Activated CD4-positive, alpha-beta T cell treated with anti-CD3 and anti-CD28 coated beads for 4 hours (primary cell): ENCODE measurements at regions not wholly inside any gene's neighbourhood (a gene's known extent, or its start where the extent isn't known, plus 50 kb on each side); places are given as distances from the start of the nearest gene placed in this dataset.

Source experiments
- DNase-seq, 2 donors: peaks; one replicate each; pipeline ENCODE4 v3.0.0-alpha.2; 2020

DNA sequence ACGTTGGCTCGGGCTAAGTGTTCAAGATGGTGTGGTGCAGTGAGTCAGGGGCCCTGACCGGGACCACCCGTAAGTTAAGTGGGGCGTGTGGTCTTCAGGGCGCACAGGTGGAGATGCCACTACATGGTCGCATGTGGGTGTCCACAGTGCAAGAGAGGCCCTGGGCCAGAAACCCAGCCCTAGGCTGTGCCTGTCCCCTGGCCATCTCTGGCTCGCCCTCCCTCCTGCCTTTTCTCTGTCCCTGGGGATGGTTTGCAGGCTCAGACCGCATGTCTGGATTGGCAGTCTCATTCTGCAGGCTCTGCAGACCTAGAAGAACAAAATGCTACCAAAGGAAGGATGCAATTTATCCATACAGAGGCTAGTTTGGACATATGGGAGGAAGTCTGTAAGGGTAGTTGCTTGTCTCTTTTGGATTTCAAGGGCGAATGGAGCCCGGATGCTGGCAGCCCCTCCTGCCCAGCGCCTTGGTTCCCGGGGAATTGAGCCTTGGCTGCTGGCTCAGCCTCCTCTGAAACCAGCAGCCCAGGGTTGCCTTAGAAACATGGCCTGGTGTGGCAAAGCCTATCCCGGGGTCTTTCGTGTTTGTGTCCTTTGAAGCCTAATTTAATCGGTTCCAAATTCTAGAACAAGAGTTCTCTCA lies 417.5 kb upstream of the HS6ST1 start:
- no peak for DNase-seq

DNA sequence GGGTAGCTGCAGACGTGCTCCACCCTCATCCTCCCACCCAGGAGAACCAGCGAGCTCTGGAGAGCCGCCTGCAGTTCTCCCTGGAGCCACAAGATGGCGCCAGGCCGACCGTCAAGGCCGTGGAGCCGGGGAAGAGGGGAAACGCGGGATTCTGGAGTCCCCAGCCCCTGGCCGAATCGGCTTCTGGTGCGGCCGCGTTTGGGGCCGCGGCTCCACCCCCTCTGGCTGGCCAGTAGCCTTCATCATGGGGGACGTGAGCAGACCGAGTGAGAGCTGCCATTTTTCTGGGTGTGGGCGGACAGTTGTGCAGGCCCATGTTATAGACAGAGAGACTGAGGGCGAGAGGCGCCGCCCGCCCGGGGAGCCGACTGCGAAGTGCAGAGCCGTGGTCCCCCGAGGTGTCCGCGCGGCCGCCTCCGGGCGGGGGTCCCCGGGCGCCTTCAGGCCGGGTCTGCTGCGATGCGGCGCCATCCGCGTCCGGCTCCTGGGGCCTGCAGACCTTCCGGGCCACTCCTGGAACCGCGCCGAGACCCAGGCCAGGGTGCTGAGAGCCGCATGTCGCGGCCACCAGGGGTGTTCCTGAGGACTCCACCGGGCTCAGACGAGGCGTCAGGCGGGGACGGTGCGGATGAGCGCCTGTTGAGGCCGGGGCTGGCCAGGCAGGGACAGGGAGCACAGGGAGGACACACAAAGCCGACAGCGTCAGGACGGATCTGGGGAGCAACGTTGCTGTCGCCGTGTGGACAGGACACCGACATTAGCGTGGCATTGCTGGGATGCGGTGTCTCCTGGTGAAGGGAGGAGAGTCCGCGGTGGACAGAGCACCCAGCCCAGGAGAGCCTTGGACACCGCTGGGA lies 418.2 kb upstream of the HS6ST1 start:
- DNase-seq = peak; percentile 17 to 37

DNA sequence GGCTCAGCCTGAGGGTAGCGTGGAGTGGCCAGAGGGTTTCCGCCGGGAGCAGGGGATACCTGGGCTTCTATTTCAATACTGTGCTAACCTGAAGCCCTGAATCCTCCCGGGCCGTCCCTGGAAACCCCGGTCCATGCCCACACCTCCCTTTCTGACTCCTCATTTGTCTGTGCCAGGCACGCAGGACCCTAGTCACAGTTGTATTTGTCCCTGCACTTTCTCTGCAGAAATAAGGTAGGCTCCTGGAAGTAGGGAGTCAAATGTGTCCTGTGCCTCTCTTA lies 418.8 kb upstream of the HS6ST1 start:
- DNase-seq = no peak

DNA sequence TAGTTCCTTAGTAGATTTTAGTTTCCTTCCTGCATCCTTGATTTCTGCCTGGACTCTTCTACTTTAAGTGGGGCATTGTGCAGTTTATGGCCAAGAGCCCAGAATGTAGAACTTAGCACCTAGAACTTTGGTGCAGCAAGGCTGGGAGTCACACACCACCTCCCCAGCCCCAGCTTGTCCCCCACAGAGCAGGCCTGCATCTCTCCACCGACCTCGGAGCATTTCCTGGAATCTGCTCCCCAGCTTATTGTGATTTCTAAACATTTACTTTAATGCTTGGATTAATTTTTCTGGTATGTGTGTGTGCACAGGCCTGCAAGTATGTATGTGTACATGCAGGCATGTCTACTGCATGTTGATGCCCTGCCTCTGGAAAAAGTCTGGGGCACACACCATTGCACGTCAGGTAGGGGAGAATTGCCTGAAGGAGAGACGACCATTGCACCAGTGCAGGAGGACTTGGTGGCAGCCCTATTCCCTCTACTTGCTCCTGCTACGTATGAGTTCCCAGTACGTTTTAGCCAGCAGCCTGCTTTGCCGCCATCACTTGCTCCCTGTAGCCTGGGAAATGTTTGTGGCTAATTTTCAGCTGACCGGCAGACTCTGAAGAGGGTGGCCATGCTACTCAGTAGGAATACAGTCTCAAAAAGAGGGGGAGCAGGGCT lies 419.9 kb upstream of the HS6ST1 start:
- no peak for DNase-seq

DNA sequence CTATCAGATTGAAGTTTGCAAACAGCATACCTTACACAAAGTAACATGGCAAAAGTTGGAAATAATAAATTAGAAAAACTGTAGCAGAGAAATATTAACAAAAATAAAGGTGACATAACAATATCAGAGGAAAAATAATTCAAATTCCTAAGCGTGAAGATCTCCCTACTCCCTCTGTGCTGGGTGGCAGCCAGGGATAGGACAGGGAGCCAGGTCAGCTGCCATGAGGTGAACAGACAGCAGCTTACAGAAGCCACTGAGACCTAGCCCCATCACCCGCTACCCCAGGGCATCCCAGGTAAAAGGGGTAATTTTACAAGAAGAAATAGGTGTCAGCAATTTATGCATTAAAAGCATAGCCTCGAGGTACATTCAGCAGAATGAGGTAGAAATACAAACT lies 423.8 kb upstream of the HS6ST1 start:
- no peak for DNase-seq

DNA sequence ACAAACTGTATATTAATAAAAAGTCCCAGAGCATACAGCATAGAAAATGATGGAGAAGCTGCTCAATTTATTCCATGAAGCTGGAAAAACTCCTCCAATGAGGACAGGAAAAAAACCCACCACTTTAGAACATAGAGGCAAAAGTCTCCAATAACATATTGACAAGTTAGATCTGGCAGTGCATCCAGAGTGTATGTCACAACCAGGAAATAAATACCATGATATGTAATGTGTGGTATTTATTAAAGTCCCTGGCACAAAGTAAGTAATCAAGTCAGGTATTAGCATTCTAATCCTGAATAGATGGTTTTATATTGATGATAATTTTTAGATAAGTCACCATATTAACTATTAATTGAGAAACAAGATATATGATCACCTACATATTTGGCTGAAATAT lies 427.3 kb upstream of the HS6ST1 start:
- no peak for DNase-seq

DNA sequence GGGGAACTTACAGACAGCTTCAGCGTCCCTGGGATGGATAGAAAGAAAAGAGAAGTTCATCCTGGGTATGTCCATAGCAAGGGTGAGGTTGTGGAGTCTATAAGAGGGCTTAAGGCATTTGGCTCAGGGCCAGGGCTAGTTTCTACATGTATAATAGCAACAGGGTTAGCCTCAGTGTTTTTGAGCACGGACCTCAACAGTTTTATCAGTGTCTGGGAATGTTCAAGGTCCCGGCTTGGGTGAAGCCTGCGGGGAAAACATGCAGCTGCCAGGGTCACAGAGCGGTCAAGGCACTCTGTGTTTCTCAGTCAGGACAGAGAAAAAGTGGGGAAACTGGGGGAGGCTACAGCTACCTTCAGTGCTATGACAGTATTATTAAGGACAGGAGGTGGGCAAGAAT lies 427.7 kb upstream of the HS6ST1 start:
- DNase-seq = no peak

DNA sequence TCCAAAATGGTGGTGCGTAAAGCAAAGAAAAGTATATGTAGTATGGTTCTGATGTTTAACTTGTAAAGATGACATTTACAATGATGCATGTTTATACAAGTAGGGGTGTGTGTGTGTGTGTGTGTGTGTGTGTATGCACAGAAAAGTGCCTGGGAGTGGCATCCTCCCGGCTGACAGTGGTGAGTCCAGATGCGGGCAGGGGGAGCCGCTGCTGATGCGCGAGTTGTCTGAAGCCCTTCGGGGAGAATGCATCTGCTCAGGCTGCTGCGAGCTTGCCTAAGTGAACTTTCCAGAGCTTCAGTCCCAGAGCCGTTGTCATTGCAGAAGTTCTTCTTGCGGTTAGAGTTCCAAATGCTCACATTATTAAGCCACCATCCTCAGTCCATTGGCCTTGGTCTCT lies 429.7 kb upstream of the HS6ST1 start:
- no peak for DNase-seq

DNA sequence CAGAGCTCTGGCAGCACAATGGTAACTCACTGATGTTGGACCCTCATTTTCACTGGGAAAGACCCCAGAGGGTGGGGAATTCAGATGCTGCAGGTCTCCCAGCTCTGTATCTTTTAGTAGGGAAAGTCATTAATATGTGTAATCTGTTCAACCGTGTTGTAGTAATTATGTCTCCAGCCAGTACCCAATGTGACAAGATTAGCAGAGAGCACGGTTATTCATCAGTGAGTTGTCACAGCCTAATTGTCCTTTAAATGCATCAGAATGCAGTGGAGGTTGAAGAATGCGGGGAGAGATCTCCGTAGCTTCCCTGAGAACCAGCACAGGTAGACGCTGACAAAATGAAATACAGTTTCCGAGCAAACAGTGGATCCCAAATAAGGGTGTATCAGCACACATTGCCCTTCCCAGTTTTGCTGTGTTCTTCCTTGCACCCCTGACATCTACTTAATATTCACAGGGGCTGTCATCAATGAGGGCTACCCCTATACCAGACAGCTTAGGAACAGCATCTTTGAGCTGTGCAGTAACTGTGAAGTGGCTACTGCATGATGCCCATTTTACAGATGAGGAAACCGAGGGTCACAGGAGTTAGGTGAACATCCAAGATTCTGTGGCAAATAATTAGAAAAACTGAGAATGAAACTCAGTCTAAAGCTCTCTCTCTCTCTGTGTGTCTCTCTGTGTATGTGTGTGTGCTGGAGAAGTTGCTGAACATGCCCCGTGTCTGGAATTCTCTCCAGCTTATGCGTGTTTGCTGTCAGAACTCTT lies 430.4 kb upstream of the HS6ST1 start:
- DNase-seq = no peak

DNA sequence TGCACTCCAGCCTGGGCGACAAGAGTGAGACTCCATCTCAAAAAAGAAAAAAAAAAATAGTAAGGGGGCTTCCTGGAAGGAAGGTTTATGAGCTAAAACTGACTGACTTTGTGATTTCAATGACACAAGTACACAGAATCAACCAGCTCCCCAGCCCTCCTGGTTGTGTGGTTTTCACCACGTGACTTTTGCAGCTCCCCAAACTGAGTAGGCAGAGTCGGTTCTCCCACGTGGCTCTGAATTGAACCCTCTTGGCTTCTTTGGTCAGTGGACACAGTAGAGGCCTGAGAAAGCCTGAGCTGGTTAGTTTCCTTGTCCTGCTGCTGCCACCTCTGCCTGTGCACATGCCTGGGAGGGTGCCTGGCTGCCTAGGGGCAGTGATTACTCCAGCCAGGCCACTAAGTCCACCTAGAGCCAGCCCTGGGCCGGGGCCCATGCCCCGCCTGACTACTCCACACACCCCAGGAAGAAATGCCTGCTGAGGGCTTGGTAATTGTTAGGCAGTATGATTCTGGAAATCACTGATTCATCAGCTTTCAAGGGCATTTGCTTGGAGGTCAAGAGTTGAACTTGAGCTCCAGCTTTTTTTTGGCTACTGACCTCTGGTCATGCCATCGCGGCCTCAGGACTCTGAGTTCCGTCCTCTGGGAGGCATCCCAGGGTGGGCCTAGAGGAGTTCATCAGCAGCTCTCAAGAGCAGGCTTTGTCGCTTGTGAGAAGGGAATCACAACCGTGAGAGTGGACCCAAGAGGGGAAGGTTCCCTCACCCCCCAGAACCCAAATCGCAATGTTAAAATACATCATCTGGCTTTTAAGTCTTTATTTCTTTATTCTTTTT lies 431.9 kb upstream of the HS6ST1 start:
- DNase-seq = no peak

DNA sequence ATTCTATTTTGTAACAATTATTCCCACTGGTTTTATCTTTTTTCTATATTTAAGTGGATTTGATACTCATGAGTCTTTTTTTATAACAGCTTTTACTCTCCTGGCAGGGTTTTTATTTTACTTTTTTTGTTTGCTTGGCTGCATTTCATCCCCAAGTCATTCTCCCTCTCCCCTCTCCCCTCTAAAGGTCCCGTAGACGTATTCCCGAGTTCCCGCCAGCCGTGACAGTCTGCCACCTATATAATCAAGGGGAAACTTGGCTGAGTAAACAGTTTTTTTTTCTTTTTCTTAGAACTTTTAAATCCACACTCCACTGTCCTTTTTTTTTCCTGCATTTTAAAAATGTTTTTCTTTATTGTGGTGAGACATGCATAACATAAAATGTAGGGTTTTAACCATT lies 433.1 kb upstream of the HS6ST1 start:
- DNase-seq = no peak

DNA sequence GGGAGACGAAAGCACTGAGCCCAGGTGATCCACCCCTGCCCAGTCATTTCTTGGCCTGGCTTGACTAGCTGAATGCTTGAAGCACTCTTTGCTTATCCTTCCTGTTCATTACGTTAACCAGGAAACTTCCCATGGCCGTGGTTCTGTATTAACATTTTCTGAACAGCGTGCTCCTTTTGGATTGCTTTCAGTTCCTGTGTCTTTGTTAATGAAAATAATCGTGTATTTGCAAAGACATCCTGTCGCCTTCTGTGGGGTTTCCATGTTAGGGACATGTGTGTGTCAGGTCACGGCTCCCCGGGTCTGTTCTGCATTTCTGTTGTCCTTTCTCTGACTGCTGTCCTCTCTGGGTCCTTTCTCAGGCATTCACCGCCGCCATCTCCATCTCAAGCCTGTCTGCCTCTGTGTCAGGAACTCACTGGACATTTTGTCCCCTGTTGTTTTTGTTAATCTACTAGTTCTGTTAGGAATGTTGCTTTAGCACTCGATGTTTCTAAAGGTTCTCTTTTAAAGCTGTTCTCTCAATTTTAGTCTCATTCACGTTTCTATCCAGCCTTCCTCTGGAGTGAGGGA lies 434.1 kb upstream of the HS6ST1 start:
- DNase-seq = no peak

DNA sequence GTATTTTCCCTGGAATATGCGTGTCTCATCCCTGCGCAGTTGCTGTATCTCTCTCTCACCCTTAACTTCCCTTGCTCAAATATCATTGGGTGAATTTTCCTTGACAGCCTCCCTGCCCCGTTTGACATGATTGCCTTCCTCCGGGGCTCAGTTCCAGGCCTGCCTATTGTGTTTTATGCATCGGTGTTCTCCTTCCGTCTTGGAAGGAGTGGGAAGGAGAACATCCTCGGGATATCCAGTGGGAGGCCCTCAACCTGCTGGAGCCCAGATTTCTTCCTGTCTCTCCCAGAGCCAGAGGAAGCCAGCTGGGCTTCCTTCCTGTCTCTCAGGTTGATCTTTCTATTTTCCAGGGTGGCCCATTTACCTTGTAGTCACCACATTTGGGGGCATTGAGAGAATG lies 434.7 kb upstream of the HS6ST1 start:
- DNase-seq = no peak

DNA sequence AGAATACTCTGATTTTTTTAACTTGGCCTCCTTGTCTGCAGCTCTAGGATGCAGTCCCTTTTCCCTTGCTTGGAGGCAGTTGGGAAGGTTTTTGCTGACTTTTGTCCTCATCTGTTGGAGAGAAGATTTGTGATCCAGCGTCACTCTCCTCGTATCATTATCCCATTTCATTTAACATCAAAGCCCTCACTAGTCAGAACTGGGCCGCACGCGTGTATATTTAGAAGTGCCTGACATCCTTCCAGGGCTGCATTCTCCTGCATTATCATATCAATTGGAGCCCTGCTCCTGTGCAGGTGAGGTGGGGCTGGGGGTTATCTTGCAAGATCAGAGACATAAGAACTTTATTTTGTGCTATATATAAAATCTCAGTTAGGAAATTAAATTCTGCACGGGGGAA lies 435.1 kb upstream of the HS6ST1 start:
- no peak for DNase-seq

DNA sequence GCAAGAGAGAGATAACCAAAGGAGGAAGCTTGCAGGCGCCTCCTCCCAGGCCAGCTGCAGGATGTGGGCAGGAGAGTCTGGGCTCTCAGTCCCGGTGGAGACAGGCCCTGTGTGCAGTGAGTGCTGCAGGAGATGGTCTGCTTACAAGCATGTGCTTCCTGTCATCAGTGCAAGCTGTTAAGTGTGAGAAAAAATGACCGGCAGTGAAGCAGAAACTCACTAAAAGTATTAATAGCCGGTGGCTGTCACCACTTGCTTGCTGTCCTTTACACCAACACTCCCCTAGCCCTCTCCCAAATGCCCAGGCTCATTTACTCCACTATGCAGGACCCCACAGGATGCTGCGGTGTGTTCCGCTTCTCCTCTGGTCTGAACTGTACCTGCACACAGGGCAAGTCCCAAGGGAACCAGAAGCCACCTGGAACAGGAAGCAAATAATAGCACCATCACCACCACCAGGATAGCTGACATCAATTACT lies 435.6 kb upstream of the HS6ST1 start:
- no peak for DNase-seq

DNA sequence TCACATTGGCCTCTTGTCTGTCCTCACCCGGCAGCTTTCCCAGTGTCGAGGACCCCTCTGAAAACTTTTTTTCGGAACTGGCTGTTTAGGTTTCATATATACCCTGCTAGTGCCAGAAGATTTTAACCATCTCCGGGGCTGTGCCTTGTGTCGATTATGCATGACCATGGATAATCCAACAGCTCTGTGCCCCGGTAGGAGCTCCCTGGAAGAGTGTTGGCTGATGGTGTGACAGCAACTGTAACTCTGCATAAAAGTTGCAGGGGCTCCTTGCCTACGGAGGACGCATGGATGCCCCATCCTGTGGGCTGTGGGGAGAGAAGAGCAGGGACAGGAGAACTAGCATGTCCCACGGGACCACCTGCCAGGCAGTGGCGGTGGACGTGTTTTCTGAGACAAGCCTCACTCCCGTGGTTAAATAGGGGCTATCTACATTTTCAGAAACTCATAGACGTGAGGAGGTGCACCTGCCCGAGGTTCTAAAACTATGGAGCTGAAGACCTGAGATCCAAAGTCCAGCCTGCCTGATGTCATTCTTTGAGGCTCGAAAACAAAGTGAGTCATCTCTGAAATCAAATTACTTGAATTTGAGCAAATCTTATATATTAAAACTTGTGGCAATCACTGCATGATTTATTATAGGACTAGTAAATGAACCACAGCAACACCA lies 437.2 kb upstream of the HS6ST1 start:
- no peak for DNase-seq

DNA sequence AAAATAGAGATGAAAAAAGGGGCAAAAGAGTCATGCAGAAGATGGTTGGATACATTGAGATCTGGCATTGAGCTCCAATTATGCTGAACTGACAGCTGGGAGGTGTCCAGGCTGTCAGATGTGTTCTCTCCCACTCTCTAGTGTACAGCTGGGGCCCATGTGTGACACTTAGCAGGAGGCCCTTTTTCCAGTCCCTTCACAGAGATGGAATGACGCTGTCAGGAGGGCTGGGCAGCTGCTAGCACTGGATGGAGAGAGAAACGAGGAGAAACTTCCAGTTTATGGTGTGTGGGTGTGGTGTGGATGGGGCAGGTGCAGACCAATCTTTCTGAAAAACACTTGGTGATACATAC lies 437.7 kb upstream of the HS6ST1 start:
- DNase-seq = no peak

DNA sequence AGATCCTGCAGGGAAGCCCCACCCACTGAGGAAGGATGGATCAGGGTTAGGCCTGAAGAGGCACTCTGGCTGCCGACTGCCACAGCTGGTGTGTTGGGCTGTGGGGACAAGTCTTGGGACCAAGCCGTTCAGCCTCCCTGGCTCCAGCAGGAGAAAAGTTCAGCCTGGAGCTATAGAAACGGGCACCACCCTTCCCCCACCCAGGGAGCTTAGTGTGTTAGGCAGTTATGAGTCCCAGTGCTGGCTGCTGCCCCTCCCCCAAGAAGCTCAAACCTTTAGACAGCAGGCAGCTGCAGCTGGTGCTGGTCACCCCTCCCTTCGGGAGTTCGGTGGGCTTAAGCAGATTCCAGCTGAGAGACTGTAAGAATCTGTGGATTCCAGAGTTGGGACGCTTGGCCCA lies 447.1 kb upstream of the HS6ST1 start:
- DNase-seq = no peak

DNA sequence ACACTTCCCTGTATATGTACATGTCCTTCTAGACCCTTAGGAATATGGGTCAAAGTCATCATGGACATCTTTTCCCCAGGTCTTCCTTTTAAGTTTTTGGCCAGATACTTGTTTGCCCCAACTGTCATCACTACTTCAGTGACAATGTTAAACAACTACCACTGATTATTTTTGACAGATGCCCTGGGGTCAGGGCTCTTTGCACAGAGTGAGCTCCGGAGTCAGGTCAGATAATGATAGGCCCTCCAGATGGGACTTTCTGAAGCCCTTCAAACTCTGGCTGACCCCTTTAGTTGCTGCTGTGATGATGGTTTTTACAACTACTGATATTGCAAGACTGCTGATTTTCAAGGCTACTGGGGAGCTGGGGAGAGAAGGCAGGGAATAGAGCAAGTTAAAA lies 449.4 kb upstream of the HS6ST1 start:
- DNase-seq = no peak

DNA sequence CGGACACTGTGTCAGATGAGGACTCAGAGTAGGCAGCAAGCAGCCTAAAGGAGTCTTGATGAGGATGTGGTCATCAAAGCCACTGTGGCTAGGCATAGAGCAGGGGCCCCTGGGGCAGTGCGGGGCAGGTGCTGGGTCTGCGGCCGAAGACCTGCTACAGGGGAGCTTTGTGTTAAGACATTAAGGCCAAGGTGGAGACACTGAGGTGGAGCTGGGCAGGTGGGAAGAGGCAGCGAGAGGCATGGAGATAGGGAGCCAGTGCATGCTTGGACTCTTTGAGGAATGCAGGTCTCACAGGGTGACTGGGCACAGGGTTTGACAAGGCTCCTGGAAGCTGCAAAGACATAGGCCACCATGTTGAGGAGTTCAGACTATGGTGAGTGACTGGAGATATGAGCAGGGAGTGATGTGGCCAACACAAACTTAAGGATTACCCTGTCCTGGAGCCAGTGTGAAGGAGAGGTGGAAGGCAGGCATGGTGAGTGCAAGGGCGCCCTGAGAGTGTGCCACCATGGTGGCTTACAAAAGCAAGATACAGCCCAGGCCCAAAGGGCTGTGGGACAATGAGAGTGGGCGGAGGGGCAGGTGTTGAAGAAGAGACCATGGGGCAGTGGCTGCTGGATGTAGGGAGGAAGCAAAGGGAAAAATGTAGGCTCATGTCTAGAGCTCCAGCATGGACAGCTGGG lies 450.9 kb upstream of the HS6ST1 start:
- no peak for DNase-seq
